CD8-positive, alpha-beta memory T cell (primary cell): ENCODE measurements at regions not wholly inside any gene's neighbourhood (a gene's known extent, or its start where the extent isn't known, plus 50 kb on each side); places are given as distances from the start of the nearest gene placed in this dataset.

Source experiments
- CTCF ChIA-PET: fragments of 350-600 bp; sonication (Branson Sonifier 250); formaldehyde crosslinking; loops from one replicate; lab custom pipeline; 2021; ENCODE audit warnings: antibody characterized with exemption; lab: Charles Lee
- POLR2A ChIA-PET: fragments of 350-600 bp; sonication (Branson Sonifier 250); formaldehyde crosslinking; loops from one replicate; lab custom pipeline; 2021; ENCODE audit warnings: antibody characterized with exemption; lab: Charles Lee
- DNase-seq, 5 donors: peaks; one replicate each; pipeline versions ENCODE4 v3.0.0 to v3.0.0-alpha.2; 2020 to 2022; ENCODE audit warnings: mixed read lengths in 1 of 5
- H3K27ac ChIP-seq: one replicate; pipeline ENCODE4 v1.7.0; 2013; ENCODE audit warnings: low read depth, mild to moderate bottlenecking, low read length, moderate library complexity
- H3K27me3 ChIP-seq: 2 replicates; pipeline ENCODE4 v1.7.0; 2013; ENCODE audit warnings: low read length, mild to moderate bottlenecking; ENCODE audit not compliant: insufficient read depth, poor library complexity, severe bottlenecking
- H3K36me3 ChIP-seq: 2 replicates; pipeline ENCODE4 v1.7.0; 2013; ENCODE audit warnings: mild to moderate bottlenecking, low read length, moderate library complexity; ENCODE audit not compliant: insufficient read depth
- H3K4me1 ChIP-seq: 2 replicates; pipeline ENCODE4 v1.7.0; 2013; ENCODE audit warnings: mild to moderate bottlenecking, low read length, moderate library complexity; ENCODE audit not compliant: insufficient read depth
- H3K4me3 ChIP-seq: 2 replicates; pipeline ENCODE4 v1.7.0; 2013; ENCODE audit warnings: mild to moderate bottlenecking, low read length
- H3K9me3 ChIP-seq: 2 replicates; pipeline ENCODE4 v1.7.0; 2013; ENCODE audit warnings: mild to moderate bottlenecking, low read length
- H3K27ac Mint-ChIP-seq, 8 donors: one replicate each; pipeline ENCODE4 v1.8.0; 2020 to 2021; ENCODE audit warnings: mixed read lengths in 8 of 8, mild to moderate bottlenecking in 6 of 8, inconsistent platforms in 3 of 8, moderate library complexity in 3 of 8
- H3K27me3 Mint-ChIP-seq, 2 donors: one replicate each; pipeline ENCODE4 v1.8.0; 2020 to 2021; ENCODE audit warnings: mixed read lengths in 2 of 2, mild to moderate bottlenecking in 1 of 2, moderate library complexity in 1 of 2
- H3K36me3 Mint-ChIP-seq, 3 donors: one replicate each; pipeline ENCODE4 v1.8.0; 2020 to 2021; ENCODE audit warnings: mixed read lengths in 3 of 3, inconsistent platforms in 1 of 3, mild to moderate bottlenecking in 1 of 3
- H3K4me1 Mint-ChIP-seq, 3 donors: one replicate each; pipeline ENCODE4 v1.8.0; 2020 to 2021; ENCODE audit warnings: mixed read lengths in 3 of 3, inconsistent platforms in 1 of 3, mild to moderate bottlenecking in 1 of 3
- H3K4me3 Mint-ChIP-seq, 7 donors: one replicate each; pipeline ENCODE4 v1.8.0; 2020 to 2021; ENCODE audit warnings: mixed read lengths in 7 of 7, mild to moderate bottlenecking in 6 of 7, moderate library complexity in 4 of 7, inconsistent platforms in 2 of 7
- H3K9me3 Mint-ChIP-seq, 5 donors: one replicate each; pipeline ENCODE4 v1.8.0; 2020 to 2022; ENCODE audit warnings: mixed read lengths in 5 of 5, mild to moderate bottlenecking in 3 of 5, moderate library complexity in 2 of 5, inconsistent platforms in 1 of 5

GRCh38 chr4:100056701-100057100 is 106.6 kb upstream of the H2AZ1 start:
- CTCF ChIA-PET = no interaction called here
- no peaks in the 10 kb centered on the region for H3K9me3 Mint-ChIP-seq

DNA sequence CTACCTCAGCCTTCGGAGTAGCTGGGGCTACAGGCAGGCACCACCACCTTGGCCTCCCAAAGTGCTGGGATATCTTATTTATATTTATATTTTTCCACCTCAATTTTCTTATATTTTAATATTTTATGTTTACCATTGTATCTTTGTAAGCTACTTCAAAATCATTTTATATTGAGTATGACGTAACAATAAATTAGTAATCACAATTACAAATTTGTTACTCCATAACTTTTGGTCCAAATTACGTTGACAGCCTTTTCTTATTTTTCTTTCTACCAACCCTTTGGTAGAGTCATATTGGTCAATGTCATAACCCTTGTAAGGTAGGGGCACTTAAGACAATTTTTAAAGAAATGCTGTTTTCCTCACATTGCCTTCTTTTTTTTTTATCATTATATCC is 104.0 kb upstream of the H2AZ1 start:
- Histone ChIP-seq H3K27me3 (peaks cover 4% of the 10 kb centered on the region), H3K4me1 (no peaks in the 10 kb centered on the region), H3K27ac (no peak overlapping the region), H3K36me3 (no peaks in the 10 kb centered on the region), H3K9me3 (no peaks in the 10 kb centered on the region), H3K4me3 (no peak overlapping the region)
- Mint-ChIP-seq H3K36me3 (peaks cover 0 to 1% (median 0%) of the 10 kb centered on the region in 3 donors), H3K27ac (no peak overlapping the region), H3K27me3 (peaks cover 14 to 40% of the 10 kb centered on the region in 2 donors), H3K4me1 (no peaks in the 10 kb centered on the region), H3K4me3 (no peak overlapping the region), H3K9me3 (no peaks in the 10 kb centered on the region)
- CTCF ChIA-PET = no interaction called here
- no peak for DNase-seq
- POLR2A ChIA-PET = no interaction called here

More at GRCh38 chr4:100056701-100057100, 106.6 kb upstream of the H2AZ1 start:
- H3K4me1 ChIP-seq = no peaks in the 10 kb centered on the region
- Mint-ChIP-seq H3K4me3 (no peak overlapping the region), H3K27ac (no peak overlapping the region), H3K4me1 (no peaks in the 10 kb centered on the region), H3K27me3 (peaks cover 6 to 37% of the 10 kb centered on the region in 2 donors), H3K36me3 (no peaks in the 10 kb centered on the region)
- H3K36me3 ChIP-seq = no peaks in the 10 kb centered on the region
- no peaks in the 10 kb centered on the region for H3K27me3 ChIP-seq
- H3K4me3 ChIP-seq = no peak overlapping the region
- H3K9me3 ChIP-seq = no peaks in the 10 kb centered on the region
- no peak overlapping the region for H3K27ac ChIP-seq
- DNase-seq = no peak
- POLR2A ChIA-PET = no interaction called here

DNA sequence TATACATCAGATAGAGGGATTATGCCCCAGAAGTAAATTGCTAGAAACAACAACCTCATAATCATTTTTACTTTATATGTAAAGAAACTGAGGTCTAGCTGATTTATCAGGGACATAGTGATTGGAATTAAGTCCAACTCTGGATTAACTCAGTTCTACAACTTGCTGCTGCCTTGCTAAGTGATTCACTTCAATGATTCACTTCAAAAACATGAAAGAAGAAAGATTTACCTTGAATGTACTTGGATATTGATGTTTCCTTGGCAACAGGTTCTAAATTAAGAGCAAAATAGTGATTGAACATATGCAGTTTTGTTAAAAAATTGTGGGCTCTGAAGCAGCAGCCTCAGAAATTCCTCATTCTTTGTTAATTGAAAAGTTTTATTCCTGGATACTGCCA is 99.8 kb upstream of the H2AZ1 start:
- no peaks in the 10 kb centered on the region for H3K9me3 Mint-ChIP-seq
- peaks cover 0 to 1% (median 0%) of the 10 kb centered on the region in 3 donors for H3K36me3 Mint-ChIP-seq
- Histone ChIP-seq H3K9me3 (no peaks in the 10 kb centered on the region), H3K4me1 (no peaks in the 10 kb centered on the region), H3K27ac (no peak overlapping the region), H3K27me3 (peaks cover 4% of the 10 kb centered on the region), H3K36me3 (no peaks in the 10 kb centered on the region), H3K4me3 (no peak overlapping the region)
- ChIA-PET CTCF (no interaction called here), POLR2A (no interaction called here)
- no peak overlapping the region for H3K27ac Mint-ChIP-seq
- no peak overlapping the region for H3K4me3 Mint-ChIP-seq
- peaks cover 11 to 28% of the 10 kb centered on the region in 2 donors for H3K27me3 Mint-ChIP-seq
- no peak for DNase-seq
- H3K4me1 Mint-ChIP-seq = no peaks in the 10 kb centered on the region

GRCh38 chr4:100042711-100043110 is 92.6 kb upstream of the H2AZ1 start:
- Mint-ChIP-seq H3K27me3 (peaks cover 0 to 3% of the 10 kb centered on the region in 2 donors), H3K4me1 (no peaks in the 10 kb centered on the region), H3K9me3 (peaks cover 0 to 6% (median 0%) of the 10 kb centered on the region in 5 donors), H3K4me3 (no peak overlapping the region), H3K27ac (no peak overlapping the region), H3K36me3 (no peaks in the 10 kb centered on the region)
- Histone ChIP-seq H3K36me3 (no peaks in the 10 kb centered on the region), H3K4me3 (no peak overlapping the region), H3K27me3 (no peaks in the 10 kb centered on the region), H3K4me1 (no peaks in the 10 kb centered on the region), H3K9me3 (no peaks in the 10 kb centered on the region), H3K27ac (no peak overlapping the region)
- ChIA-PET CTCF (no interaction called here), POLR2A (no interaction called here)
- DNase-seq = no peak

DNA sequence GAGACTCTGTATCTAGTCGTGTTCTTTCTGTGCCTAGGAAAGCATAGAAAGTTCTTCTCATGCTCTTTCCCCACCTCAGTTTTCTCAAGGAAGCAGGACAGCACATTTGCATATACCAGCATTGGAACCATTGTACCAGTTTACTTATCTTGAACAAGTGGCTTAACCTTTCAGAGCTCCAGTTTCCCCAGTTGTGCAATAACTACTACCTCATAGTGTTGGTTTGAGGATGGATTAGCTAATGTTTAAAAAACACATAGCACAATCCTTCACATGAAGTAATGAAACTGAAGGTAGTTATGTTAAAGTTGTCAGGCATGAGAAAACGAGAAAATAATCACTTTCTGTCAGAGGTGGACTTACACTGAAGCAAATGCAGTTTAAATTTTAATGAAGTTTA is 92.2 kb upstream of the H2AZ1 start:
- Histone ChIP-seq H3K36me3 (no peaks in the 10 kb centered on the region), H3K27me3 (no peaks in the 10 kb centered on the region), H3K27ac (no peak overlapping the region), H3K4me1 (no peaks in the 10 kb centered on the region), H3K4me3 (no peak overlapping the region), H3K9me3 (no peaks in the 10 kb centered on the region)
- Mint-ChIP-seq H3K4me1 (no peaks in the 10 kb centered on the region), H3K9me3 (peaks cover 0 to 6% (median 0%) of the 10 kb centered on the region in 5 donors), H3K27ac (peak overlapping the region in 1 of 8 donors; percentile 39), H3K4me3 (no peak overlapping the region), H3K27me3 (peaks cover 0 to 3% of the 10 kb centered on the region in 2 donors), H3K36me3 (no peaks in the 10 kb centered on the region)
- POLR2A ChIA-PET = no interaction called here
- no peak for DNase-seq
- CTCF ChIA-PET = no interaction called here

GRCh38 chr4:100041646-100042045 is 91.6 kb upstream of the H2AZ1 start:
- H3K9me3 ChIP-seq = no peaks in the 10 kb centered on the region
- Mint-ChIP-seq H3K4me1 (no peaks in the 10 kb centered on the region), H3K36me3 (no peaks in the 10 kb centered on the region), H3K27me3 (peaks cover 0 to 3% of the 10 kb centered on the region in 2 donors), H3K27ac (no peak overlapping the region), H3K9me3 (peaks cover 0 to 6% (median under 1%) of the 10 kb centered on the region in 5 donors), H3K4me3 (no peak overlapping the region)
- no peaks in the 10 kb centered on the region for H3K4me1 ChIP-seq
- no peaks in the 10 kb centered on the region for H3K27me3 ChIP-seq
- no peaks in the 10 kb centered on the region for H3K36me3 ChIP-seq
- no peak overlapping the region for H3K27ac ChIP-seq
- no peak overlapping the region for H3K4me3 ChIP-seq
- ChIA-PET POLR2A (no interaction called here), CTCF (no interaction called here)
- no peak for DNase-seq

GRCh38 chr4:100034023-100034664 is 84.1 kb upstream of the H2AZ1 start:
- ChIA-PET POLR2A (no interaction called here), CTCF (no interaction called here)
- H3K9me3 ChIP-seq = no peaks in the 10 kb centered on the region
- no peak overlapping the region for H3K4me3 Mint-ChIP-seq
- H3K4me3 ChIP-seq = no peak overlapping the region
- H3K4me1 Mint-ChIP-seq = no peaks in the 10 kb centered on the region
- H3K27me3 Mint-ChIP-seq = peaks cover 4% of the 10 kb centered on the region in 2 donors
- no peak for DNase-seq
- no peaks in the 10 kb centered on the region for H3K27me3 ChIP-seq
- H3K36me3 Mint-ChIP-seq = no peaks in the 10 kb centered on the region
- no peaks in the 10 kb centered on the region for H3K4me1 ChIP-seq
- H3K36me3 ChIP-seq = no peaks in the 10 kb centered on the region
- no peak overlapping the region for H3K27ac ChIP-seq
- peaks cover 0 to 4% (median 0%) of the 10 kb centered on the region in 5 donors for H3K9me3 Mint-ChIP-seq
- H3K27ac Mint-ChIP-seq = no peak overlapping the region

- H3K36me3 Mint-ChIP-seq = peaks cover 0 to 4% (median 0%) of the 10 kb centered on the region in 3 donors
- Histone ChIP-seq H3K27ac (no peak overlapping the region), H3K36me3 (no peaks in the 10 kb centered on the region), H3K4me3 (no peak overlapping the region), H3K9me3 (no peaks in the 10 kb centered on the region), H3K4me1 (no peaks in the 10 kb centered on the region), H3K27me3 (no peaks in the 10 kb centered on the region)
- POLR2A ChIA-PET = no interaction called here
- no peak overlapping the region for H3K4me3 Mint-ChIP-seq
- H3K9me3 Mint-ChIP-seq = no peaks in the 10 kb centered on the region
- peaks cover 4 to 27% of the 10 kb centered on the region in 2 donors for H3K27me3 Mint-ChIP-seq
- H3K4me1 Mint-ChIP-seq = no peaks in the 10 kb centered on the region
- CTCF ChIA-PET = no interaction called here
- DNase-seq = no peak
- H3K27ac Mint-ChIP-seq = no peak overlapping the region
Measured at GRCh38 chr4:100026066-100026465, 76.0 kb upstream of the H2AZ1 start.
